Endothelial cell of umbilical vein (primary cell): ENCODE measurements at regions not wholly inside any gene's neighbourhood (a gene's known extent, or its start where the extent isn't known, plus 50 kb on each side); places are given as distances from the start of the nearest gene placed in this dataset.
A peak's percentile ranks its signal among the peaks of the same experiment; 100 is the strongest.

Experiments used
- BruUV-seq: library from RNA; stranded (reverse); fragments of 400-500 nt; replicated peaks from 2 replicates; lab custom pipeline; 2021; lab: Mats Ljungman, UMichigan
- CTCF ChIA-PET: fragments of 300-600, 350-600 bp; sonication (Branson Sonifier 250); formaldehyde crosslinking; loops from one replicate; lab custom pipeline; 2021; ENCODE audit warnings: antibody characterized with exemption, inconsistent platforms; lab: Charles Lee
- POLR2A ChIA-PET: fragments of 300-600, 350-600 bp; sonication (Branson Sonifier 250); formaldehyde crosslinking; loops from one replicate; lab custom pipeline; 2021; ENCODE audit warnings: antibody characterized with exemption, inconsistent platforms; lab: Charles Lee
- DNase-seq: peaks from one replicate; pipeline ENCODE4 v3.0.0-alpha.2; 2011; ENCODE audit warnings: low read depth, low spot score
- FAIRE-seq: peaks from 2 replicates; lab custom pipeline; 2011; peaks lifted over from hg19 to GRCh38; lab: Jason Lieb, UNC
- H2AFZ ChIP-seq: 2 replicates; pipeline ENCODE4 v1.6.0; 2012; ENCODE audit warnings: low read depth, low read length, control low read depth, inconsistent platforms
- H3K27ac ChIP-seq: 2 replicates; pipeline ENCODE4 v1.5.1; 2011; ENCODE audit warnings: low read depth, mild to moderate bottlenecking, control low read depth, low read length, moderate library complexity; ENCODE audit not compliant: insufficient read depth
- H3K27me3 ChIP-seq, 2 experiments: 2 replicates each; pipeline versions ENCODE4 v1.6.0 to v1.6.1; 2011; ENCODE audit warnings: low read length in 2 of 2, mixed read lengths in 1 of 2; ENCODE audit not compliant: control insufficient read depth in 2 of 2, insufficient read depth in 2 of 2
- H3K36me3 ChIP-seq, 2 experiments: 2 replicates in 1 of 2; 3 replicates in 1 of 2; pipeline ENCODE4 v1.5.1; 2011; ENCODE audit warnings: low read length in 2 of 2, mild to moderate bottlenecking in 1 of 2, moderate library complexity in 1 of 2; ENCODE audit not compliant: control insufficient read depth in 2 of 2, insufficient read depth in 2 of 2; ENCODE audit errors: extremely low read depth in 1 of 2
- H3K4me1 ChIP-seq: 3 replicates; pipeline ENCODE4 v1.5.1; 2011; ENCODE audit warnings: mild to moderate bottlenecking, low read length; ENCODE audit not compliant: control insufficient read depth, insufficient read depth; ENCODE audit errors: extremely low read depth
- H3K4me2 ChIP-seq: 2 replicates; pipeline ENCODE4 v1.6.1; 2011; ENCODE audit warnings: low read length, control low read depth, mixed read lengths; ENCODE audit not compliant: insufficient read depth
- H3K4me3 ChIP-seq, 3 experiments: fragments of 200-600 bp in 1 of 3; sonication (generic), shearing (Covaris generic) in 1 of 3; replicated peaks in 1 of 3; 2 replicates each; pipeline ENCODE4 v1.5.1; 2011 to 2016; ENCODE audit warnings: control low read depth in 3 of 3, low read length in 3 of 3, mild to moderate bottlenecking in 2 of 3, inconsistent platforms in 1 of 3, low read depth in 1 of 3, moderate library complexity in 1 of 3; ENCODE audit not compliant: insufficient read depth in 1 of 3
- H3K79me2 ChIP-seq: 2 replicates; pipeline ENCODE4 v1.6.0; 2012; ENCODE audit warnings: low read length, inconsistent platforms; ENCODE audit not compliant: control insufficient read depth, insufficient read depth
- H3K9ac ChIP-seq: replicated peaks from 2 replicates; pipeline ENCODE3; 2011; ENCODE audit warnings: low read length, control low read depth; ENCODE audit not compliant: insufficient read depth; ENCODE audit errors: extremely low read depth
- H3K9me1 ChIP-seq: replicated peaks from 3 replicates; pipeline ENCODE4 v1.6.0; 2011; ENCODE audit warnings: mild to moderate bottlenecking, low read length; ENCODE audit not compliant: control insufficient read depth, insufficient read depth; ENCODE audit errors: extremely low read depth
- H3K9me3 ChIP-seq: replicated peaks from 2 replicates; pipeline ENCODE4 v1.5.1; 2012; ENCODE audit warnings: low read length, inconsistent platforms; ENCODE audit not compliant: control insufficient read depth, insufficient read depth
- H4K20me1 ChIP-seq: replicated peaks from 2 replicates; pipeline ENCODE3; 2011; ENCODE audit warnings: mild to moderate bottlenecking, low read length; ENCODE audit not compliant: control insufficient read depth, insufficient read depth; ENCODE audit errors: extremely low read depth
- CTCF ChIP-seq, 2 donors: IDR thresholded peaks; 1 replicate in 1 of 2; 2 replicates in 1 of 2; pipeline ENCODE4 v1.5.1; 2011; ENCODE audit warnings: low read length in 2 of 2, mild to moderate bottlenecking in 2 of 2, moderate library complexity in 2 of 2, control low read depth in 1 of 2, inconsistent platforms in 1 of 2, low read depth in 1 of 2; ENCODE audit not compliant: insufficient read depth in 1 of 2; ENCODE audit errors: extremely low read depth in 1 of 2
- EZH2 ChIP-seq: IDR thresholded peaks from 2 replicates; pipeline ENCODE4 v1.6.1; 2012; ENCODE audit warnings: borderline replicate concordance, low read depth, mild to moderate bottlenecking, moderate library complexity, low read length, inconsistent platforms; ENCODE audit not compliant: severe bottlenecking
- FOS ChIP-seq: IDR thresholded peaks from 2 replicates; pipeline ENCODE4 v1.6.1; 2011; ENCODE audit warnings: mild to moderate bottlenecking, low read length, moderate library complexity, borderline replicate concordance; ENCODE audit not compliant: insufficient read depth
- GATA2 ChIP-seq: IDR thresholded peaks from 2 replicates; pipeline ENCODE4 v1.7.0; 2011; ENCODE audit warnings: low read depth, mild to moderate bottlenecking, moderate library complexity, mixed read lengths, low read length; ENCODE audit not compliant: insufficient read length, insufficient read depth
- JUN ChIP-seq: IDR thresholded peaks from 2 replicates; pipeline ENCODE4 v1.6.1; 2011; ENCODE audit warnings: borderline replicate concordance, low read depth; ENCODE audit not compliant: insufficient read length, insufficient read depth
- MAX ChIP-seq: IDR thresholded peaks from 2 replicates; pipeline ENCODE4 v1.6.1; 2011; ENCODE audit not compliant: insufficient read depth, insufficient read length
- MYC ChIP-seq: IDR thresholded peaks from one replicate; pipeline ENCODE4 v1.6.1; 2011; ENCODE audit warnings: mild to moderate bottlenecking, low read depth, low read length
- POLR2A ChIP-seq: IDR thresholded peaks from 2 replicates; pipeline ENCODE4 v1.6.1; 2012; ENCODE audit warnings: low read depth, mild to moderate bottlenecking, control low read depth, low read length
- POLR2AphosphoS5 ChIP-seq: IDR thresholded peaks from 2 replicates; pipeline ENCODE4 v1.6.1; 2012; ENCODE audit warnings: low read depth, mild to moderate bottlenecking, control low read depth, low read length, moderate library complexity; ENCODE audit not compliant: insufficient read depth
- dilution Hi-C: fragments of 300-500 bp; cut with MboI; formaldehyde crosslinking; loops from one replicate; pipeline ENCODE4 v1.15.0; 2019; ENCODE audit warnings: low sequenced_read_pairs; ENCODE audit not compliant: extremely low pct_ligation_motif_present
- intact Hi-C: fragments of 100-400 bp; cut with micrococcal nuclease; formaldehyde crosslinking; loops from one replicate; pipeline ENCODE4 v1.10.0; 2022

- Histone ChIP-seq H3K4me2 (peak overlapping the region; percentile 54), H4K20me1 (no peaks in the 10 kb centered on the region), H3K36me3 (no peaks in the 10 kb centered on the region), H3K4me3 (no peak overlapping the region), H3K9ac (no peak overlapping the region), H3K27me3 (peaks cover 0 to 2% of the 10 kb centered on the region in 2 experiments), H3K4me1 (peaks cover 11% of the 10 kb centered on the region), H2AFZ (no peak overlapping the region), H3K27ac (no peak overlapping the region), H3K9me1 (no peaks in the 10 kb centered on the region), H3K79me2 (no peaks in the 10 kb centered on the region), H3K9me3 (no peaks in the 10 kb centered on the region)
- FAIRE-seq = no peak
- DNase-seq = peak; percentile 91
- BruUV-seq = no TSS peak
- intact Hi-C loops = loop anchor here (5.0 kb wide), 1 partner anchor 44 kb away; no protein-coding TSS in a partner anchor
- ChIA-PET POLR2A (no interaction called here), CTCF (no interaction called here)
- TF ChIP-seq JUN = no peak
- peak; percentile 27 for TF ChIP-seq FOS
- dilution Hi-C loops = no loop called here
Measured at GRCh38 chr5:127133071-127133470, 59.8 kb upstream of the C5orf63 start.

GRCh38 chr5:127136908-127137307 is 63.6 kb upstream of the C5orf63 start:
- Histone ChIP-seq H2AFZ (no peak overlapping the region), H3K9me3 (no peaks in the 10 kb centered on the region), H3K9ac (no peak overlapping the region), H3K36me3 (no peaks in the 10 kb centered on the region), H3K79me2 (no peaks in the 10 kb centered on the region), H3K27me3 (no peaks in the 10 kb centered on the region), H3K4me2 (no peak overlapping the region), H3K9me1 (no peaks in the 10 kb centered on the region), H3K27ac (no peak overlapping the region), H4K20me1 (no peaks in the 10 kb centered on the region), H3K4me1 (peaks cover 11% of the 10 kb centered on the region), H3K4me3 (no peak overlapping the region)
- intact Hi-C loops (no loop called here), dilution Hi-C loops (no loop called here)
- FAIRE-seq = no peak
- ChIA-PET CTCF (no interaction called here), POLR2A (no interaction called here)
- no TSS peak for BruUV-seq
- TF ChIP-seq POLR2A = no peak
- TF ChIP-seq MAX = no peak
- TF ChIP-seq CTCF (IDR thresholded peaks at IDR 0.05; ENCODE audit: extremely low read depth in 1 of 2, insufficient read depth in 1 of 2, low read depth in 1 of 2, low read length in 2 of 2) = no peak
- TF ChIP-seq POLR2AphosphoS5 = no peak
- TF ChIP-seq JUN = no peak
- TF ChIP-seq MYC = no peak
- no peak for TF ChIP-seq FOS
- TF ChIP-seq EZH2 = no peak
- no peak for TF ChIP-seq GATA2
- DNase-seq = no peak
